OCI-LY7 (cell line): ENCODE measurements at regions not wholly inside any gene's neighbourhood (a gene's known extent, or its start where the extent isn't known, plus 50 kb on each side); places are given as distances from the start of the nearest gene placed in this dataset.

Experiments
- EZH2phosphoT487 ChIP-seq: fragments of 200-600 bp; sonication (generic); IDR thresholded peaks from 2 replicates; pipeline ENCODE4 v1.6.1; 2018; ENCODE audit warnings: low read depth, borderline replicate concordance, mild to moderate bottlenecking, mixed run types, antibody characterized with exemption, low read length, moderate library complexity, mixed read lengths
- TF ChIP-seq, protein P1 (sequence below): fragments of 200-600 bp; sonication (generic); conservative IDR thresholded peaks from 2 replicates; pipeline ENCODE4 v1.5.1; 2014; ENCODE audit warnings: mild to moderate bottlenecking, antibody characterized with exemption, low read length, moderate library complexity, mixed read lengths

DNA sequence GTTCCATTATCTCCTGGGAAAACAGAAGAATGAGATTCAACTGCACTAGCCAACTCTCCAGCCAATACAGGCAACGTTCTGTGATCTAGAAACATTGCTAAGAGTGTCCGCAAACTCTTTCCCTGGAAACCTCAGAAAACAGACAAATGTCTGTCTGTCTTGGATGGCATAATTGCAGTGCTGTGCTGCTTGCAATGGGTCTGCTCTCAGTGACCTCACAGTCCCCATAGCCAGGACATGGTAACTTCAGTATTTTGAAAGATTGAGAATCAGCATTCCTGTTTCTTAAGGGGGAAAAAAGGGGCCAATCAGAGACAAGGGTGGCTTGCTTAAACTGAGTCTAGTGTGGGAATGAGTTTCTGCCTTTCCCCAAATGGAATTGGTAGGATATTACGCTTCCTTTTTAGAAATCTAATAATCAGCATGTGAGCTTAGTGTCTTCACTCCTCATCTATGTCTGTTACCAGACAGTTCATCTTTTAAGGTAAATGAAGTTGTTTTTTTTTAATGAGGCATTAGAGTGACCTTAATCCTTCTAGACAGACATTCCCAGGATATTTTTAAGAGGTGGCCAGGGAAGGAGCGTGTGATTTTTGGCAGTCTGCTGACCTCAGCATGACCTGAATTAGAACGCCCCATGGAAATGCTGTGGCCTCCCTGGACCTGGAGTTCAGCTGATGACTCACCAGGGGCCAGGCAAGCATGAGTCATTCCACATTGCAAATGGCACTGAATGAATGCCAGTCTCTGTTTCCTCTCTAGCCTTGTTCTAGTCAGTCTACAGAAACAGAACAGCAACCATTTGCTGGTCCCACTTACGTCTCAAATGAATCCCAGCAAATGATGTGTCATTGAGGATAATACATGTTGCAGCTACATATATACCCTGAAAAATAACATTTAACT lies 210.2 kb upstream of the ACTBL2 start:
- TF ChIP-seq, protein P1, sequence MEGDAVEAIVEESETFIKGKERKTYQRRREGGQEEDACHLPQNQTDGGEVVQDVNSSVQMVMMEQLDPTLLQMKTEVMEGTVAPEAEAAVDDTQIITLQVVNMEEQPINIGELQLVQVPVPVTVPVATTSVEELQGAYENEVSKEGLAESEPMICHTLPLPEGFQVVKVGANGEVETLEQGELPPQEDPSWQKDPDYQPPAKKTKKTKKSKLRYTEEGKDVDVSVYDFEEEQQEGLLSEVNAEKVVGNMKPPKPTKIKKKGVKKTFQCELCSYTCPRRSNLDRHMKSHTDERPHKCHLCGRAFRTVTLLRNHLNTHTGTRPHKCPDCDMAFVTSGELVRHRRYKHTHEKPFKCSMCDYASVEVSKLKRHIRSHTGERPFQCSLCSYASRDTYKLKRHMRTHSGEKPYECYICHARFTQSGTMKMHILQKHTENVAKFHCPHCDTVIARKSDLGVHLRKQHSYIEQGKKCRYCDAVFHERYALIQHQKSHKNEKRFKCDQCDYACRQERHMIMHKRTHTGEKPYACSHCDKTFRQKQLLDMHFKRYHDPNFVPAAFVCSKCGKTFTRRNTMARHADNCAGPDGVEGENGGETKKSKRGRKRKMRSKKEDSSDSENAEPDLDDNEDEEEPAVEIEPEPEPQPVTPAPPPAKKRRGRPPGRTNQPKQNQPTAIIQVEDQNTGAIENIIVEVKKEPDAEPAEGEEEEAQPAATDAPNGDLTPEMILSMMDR, result no peak
- TF ChIP-seq EZH2phosphoT487, result no peak
